GM13976 (cell line): ENCODE measurements at regions not wholly inside any gene's neighbourhood (a gene's known extent, or its start where the extent isn't known, plus 50 kb on each side); places are given as distances from the start of the nearest gene placed in this dataset.

Experiments
- DNase-seq: peaks from one replicate; pipeline ENCODE4 v3.0.0; 2012; ENCODE audit warnings: low spot score
- in situ Hi-C: fragments of 300-500 bp; cut with MboI; formaldehyde crosslinking; loops from one replicate; pipeline ENCODE4 v1.12.0; 2022; ENCODE audit warnings: low sequenced_read_pairs, mixed read lengths, inconsistent platforms; ENCODE audit not compliant: unreplicated experiment
- TF ChIP-seq, protein P1 (sequence below): IDR thresholded peaks from 2 replicates; pipeline ENCODE4 v1.5.1; 2012; ENCODE audit warnings: borderline replicate concordance, mild to moderate bottlenecking; ENCODE audit not compliant: insufficient read depth; ENCODE audit errors: extremely low read depth, missing control alignments, control extremely low read depth

DNA sequence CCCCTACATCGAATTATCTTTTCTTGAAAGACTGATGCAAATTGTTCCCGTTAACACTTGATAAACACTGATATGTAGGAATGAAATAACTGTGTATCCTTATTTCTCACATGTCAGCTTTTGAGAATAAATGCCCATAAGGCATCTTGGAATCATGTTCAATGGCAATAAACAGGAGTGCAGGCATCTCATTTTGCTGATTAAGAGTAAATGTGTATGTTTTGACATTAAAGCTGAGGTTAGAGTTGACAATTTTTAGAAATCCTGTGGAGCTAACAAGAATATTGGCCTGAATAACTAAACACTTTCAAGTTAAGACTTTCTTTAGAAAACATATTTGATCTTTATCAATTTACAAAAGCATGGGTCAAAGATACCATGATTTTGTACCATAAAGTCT, 646.2 kb upstream of the MIR17HG start:
- DNase-seq, result no peak
- TF ChIP-seq, protein P1, sequence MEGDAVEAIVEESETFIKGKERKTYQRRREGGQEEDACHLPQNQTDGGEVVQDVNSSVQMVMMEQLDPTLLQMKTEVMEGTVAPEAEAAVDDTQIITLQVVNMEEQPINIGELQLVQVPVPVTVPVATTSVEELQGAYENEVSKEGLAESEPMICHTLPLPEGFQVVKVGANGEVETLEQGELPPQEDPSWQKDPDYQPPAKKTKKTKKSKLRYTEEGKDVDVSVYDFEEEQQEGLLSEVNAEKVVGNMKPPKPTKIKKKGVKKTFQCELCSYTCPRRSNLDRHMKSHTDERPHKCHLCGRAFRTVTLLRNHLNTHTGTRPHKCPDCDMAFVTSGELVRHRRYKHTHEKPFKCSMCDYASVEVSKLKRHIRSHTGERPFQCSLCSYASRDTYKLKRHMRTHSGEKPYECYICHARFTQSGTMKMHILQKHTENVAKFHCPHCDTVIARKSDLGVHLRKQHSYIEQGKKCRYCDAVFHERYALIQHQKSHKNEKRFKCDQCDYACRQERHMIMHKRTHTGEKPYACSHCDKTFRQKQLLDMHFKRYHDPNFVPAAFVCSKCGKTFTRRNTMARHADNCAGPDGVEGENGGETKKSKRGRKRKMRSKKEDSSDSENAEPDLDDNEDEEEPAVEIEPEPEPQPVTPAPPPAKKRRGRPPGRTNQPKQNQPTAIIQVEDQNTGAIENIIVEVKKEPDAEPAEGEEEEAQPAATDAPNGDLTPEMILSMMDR, result no peak
- in situ Hi-C loops, result no loop called here

DNA sequence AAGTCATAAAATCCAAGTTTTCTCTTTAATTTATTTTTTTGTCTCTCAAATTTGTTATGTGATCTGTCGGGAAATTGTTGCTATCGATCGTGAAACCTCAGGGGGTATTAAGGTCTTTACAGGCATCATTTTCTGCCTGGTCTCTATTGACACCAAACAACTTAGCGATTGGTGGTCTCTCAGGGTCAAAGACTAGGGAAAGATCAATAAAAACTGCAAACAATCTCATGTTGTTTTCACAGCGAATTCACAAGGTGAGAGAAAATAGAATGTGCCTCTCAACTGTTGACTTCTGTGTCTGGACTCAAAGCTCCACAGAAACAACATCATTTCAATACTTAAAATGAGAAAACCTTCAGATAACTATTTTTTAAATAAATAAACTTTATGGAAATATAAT, 645.4 kb upstream of the MIR17HG start:
- in situ Hi-C loops, result no loop called here
- TF ChIP-seq, protein P1, result no peak
- no peak for DNase-seq

DNA sequence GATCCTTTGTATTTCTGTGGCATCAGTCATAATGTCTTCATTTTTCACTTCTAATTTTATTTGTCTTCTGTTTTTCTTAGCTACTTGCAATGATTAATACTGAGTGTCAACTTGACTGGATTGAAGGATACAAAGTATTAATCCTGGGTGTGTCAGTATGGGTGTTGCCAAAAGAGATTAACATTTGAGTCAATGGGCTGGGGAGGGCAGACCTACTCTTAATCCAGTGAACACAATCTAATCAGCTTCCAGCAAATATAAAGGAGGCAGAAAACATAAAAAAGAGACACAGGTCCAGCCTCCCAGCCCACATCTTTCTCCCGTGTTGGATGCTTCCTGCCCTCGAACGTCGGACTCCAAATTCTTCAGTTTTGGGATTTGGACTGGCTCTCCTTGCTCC, 640.9 kb upstream of the MIR17HG start:
- DNase-seq, result no peak
- in situ Hi-C loops, result no loop called here
- TF ChIP-seq, protein P1, result no peak

DNA sequence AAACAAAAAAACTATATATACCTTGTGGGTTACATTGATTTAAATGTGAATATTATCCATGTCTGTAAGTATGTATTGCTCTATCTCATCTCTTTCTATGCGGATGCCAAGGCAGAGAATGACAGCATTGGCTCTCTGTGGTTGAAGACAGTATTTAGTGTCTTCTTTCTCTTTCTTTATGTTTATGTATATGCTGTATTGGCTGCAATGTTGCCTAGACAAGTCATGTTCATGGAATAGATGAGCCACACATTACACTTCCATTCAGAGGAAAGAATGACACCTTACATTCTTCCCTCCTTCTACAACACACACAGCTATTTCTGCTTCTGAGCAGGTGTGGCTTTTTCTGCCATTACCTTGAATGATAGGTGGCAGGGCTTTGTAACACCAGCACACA, 639.4 kb upstream of the MIR17HG start:
- no peak for DNase-seq
- in situ Hi-C loops, result no loop called here
- TF ChIP-seq, protein P1, result no peak

DNA sequence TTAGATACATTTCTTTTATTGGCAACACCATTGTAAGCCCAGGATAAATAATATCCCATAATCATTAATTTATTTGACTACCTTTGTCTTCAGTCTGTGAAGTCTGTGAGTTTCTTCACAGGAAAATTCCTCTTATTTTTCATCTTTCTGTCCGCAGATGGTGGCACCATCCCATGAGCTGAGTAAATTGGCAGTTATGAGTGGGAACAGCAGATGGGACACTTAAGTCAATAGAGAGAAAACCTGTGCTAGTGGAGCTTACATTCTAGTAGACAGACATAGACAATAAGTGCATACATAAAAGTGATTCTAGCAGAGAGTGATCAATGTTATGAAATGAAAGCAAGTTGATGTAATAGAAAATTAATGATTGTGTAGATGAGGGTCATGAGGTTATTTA, 638.2 kb upstream of the MIR17HG start:
- DNase-seq, result no peak
- in situ Hi-C loops, result no loop called here
- TF ChIP-seq, protein P1, result no peak

DNA sequence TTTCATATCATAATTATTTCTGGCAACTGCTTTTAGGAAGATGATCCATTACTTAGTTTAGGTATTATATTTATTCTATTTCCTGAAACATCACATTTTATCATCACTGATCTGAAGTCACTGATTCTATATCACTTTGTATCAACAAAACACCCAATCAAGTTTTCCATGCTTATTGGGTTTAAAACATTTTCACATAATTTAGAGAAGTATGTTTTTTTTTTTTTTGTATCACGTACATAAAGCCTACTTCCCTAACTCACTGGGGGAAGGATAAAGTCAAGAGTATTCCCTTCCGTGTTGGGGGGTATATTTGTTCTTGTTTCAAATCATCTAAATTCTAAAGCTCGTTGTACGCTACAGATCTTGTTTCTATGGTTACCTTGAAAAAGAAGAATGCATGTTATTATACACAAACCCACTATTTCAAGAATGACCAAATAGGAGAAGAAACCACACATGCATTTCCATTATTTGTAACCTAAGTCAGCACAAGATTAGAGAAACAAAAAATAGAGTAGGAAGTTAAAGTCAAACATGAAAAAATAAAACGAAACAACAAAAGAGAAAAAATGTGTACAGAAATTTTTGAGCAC, 637.2 kb upstream of the MIR17HG start:
- in situ Hi-C loops, result no loop called here
- TF ChIP-seq, protein P1, result no peak
- DNase-seq, result no peak
